ENCODE measurements at regions not wholly inside any gene's neighbourhood (a gene's known extent, or its start where the extent isn't known, plus 50 kb on each side); places are given as distances from the start of the nearest gene placed in this dataset.

- intact Hi-C loops (cut with DNase I, micrococcal nuclease), result no loop called here
- no peak overlapping the region for H3K4me3 ChIP-seq
- no peak for ATAC-seq
Observed at GRCh38 chr5:10875201-10875768, 114.3 kb upstream of the DAP start.

GRCh38 chr5:10874541-10874940, 113.5 kb upstream of the DAP start:
- Histone ChIP-seq H3K9me3 (no peaks in the 10 kb centered on the region), H3K36me3 (ENCODE audit: low read depth) (no peaks in the 10 kb centered on the region), H3K4me1 (ENCODE audit: low read depth) (no peaks in the 10 kb centered on the region), H3K4me3 (no peak overlapping the region)
- intact Hi-C loops (cut with DNase I, micrococcal nuclease), result no loop called here
- DNase-seq (no peak), ATAC-seq (no peak)
- no peak for TF ChIP-seq CTCF (IDR thresholded peaks at IDR 0.05)

More at GRCh38 chr5:10875201-10875768, 114.3 kb upstream of the DAP start:
- no peaks in the 10 kb centered on the region for H3K9me3 ChIP-seq
- no peaks in the 10 kb centered on the region for H3K36me3 ChIP-seq (ENCODE audit: low read depth)
- no peak for DNase-seq
- H3K4me1 ChIP-seq (ENCODE audit: low read depth), result no peaks in the 10 kb centered on the region
- TF ChIP-seq CTCF (IDR thresholded peaks at IDR 0.05), result no peak

- no peak for TF ChIP-seq CTCF (IDR thresholded peaks at IDR 0.05)
- ATAC-seq (no peak), DNase-seq (no peak)
- Histone ChIP-seq H3K9me3 (no peaks in the 10 kb centered on the region), H3K4me3 (no peak overlapping the region), H3K36me3 (ENCODE audit: low read depth) (no peaks in the 10 kb centered on the region), H3K4me1 (ENCODE audit: low read depth) (no peaks in the 10 kb centered on the region)
- intact Hi-C loops (cut with DNase I, micrococcal nuclease), result no loop called here
Observed at GRCh38 chr5:10870791-10871190, 109.8 kb upstream of the DAP start.

GRCh38 chr5:10868956-10869355, 107.9 kb upstream of the DAP start:
- Histone ChIP-seq H3K36me3 (ENCODE audit: low read depth) (no peaks in the 10 kb centered on the region), H3K9me3 (no peaks in the 10 kb centered on the region), H3K4me3 (no peak overlapping the region), H3K4me1 (ENCODE audit: low read depth) (no peaks in the 10 kb centered on the region)
- DNase-seq, result no peak
- intact Hi-C loops (cut with DNase I, micrococcal nuclease), result no loop called here
- TF ChIP-seq CTCF (IDR thresholded peaks at IDR 0.05), result no peak
- ATAC-seq, result no peak

GRCh38 chr5:10867389-10868303, 106.6 kb upstream of the DAP start:
- Histone ChIP-seq H3K9me3 (no peaks in the 10 kb centered on the region), H3K4me1 (ENCODE audit: low read depth) (no peaks in the 10 kb centered on the region), H3K4me3 (no peak overlapping the region), H3K36me3 (ENCODE audit: low read depth) (no peaks in the 10 kb centered on the region)
- intact Hi-C loops (cut with DNase I, micrococcal nuclease), result no loop called here
- no peak for TF ChIP-seq CTCF (IDR thresholded peaks at IDR 0.05)
- ATAC-seq (no peak), DNase-seq (no peak)

All from mucosa of descending colon (tissue), 3 donors.